Stomach (tissue), 4 donors: ENCODE measurements at regions not wholly inside any gene's neighbourhood (a gene's known extent, or its start where the extent isn't known, plus 50 kb on each side); places are given as distances from the start of the nearest gene placed in this dataset.

ENCODE experiments used
- EP300 ChIP-seq: sonication (generic); formaldehyde crosslinking; IDR thresholded peaks from one replicate; pipeline ENCODE4 v1.6.1; 2017; ENCODE audit warnings: antibody characterized with exemption
- POLR2A ChIP-seq, 4 donors: fragments of 450-650 bp; IDR thresholded peaks; one replicate each; pipeline ENCODE4 v1.6.1; 2016; ENCODE audit warnings: antibody characterized with exemption in 4 of 4, control low read depth in 2 of 4, mild to moderate bottlenecking in 1 of 4, moderate library complexity in 1 of 4
- POLR2AphosphoS5 ChIP-seq, 3 donors: sonication (generic); formaldehyde crosslinking; IDR thresholded peaks; one replicate each; pipeline ENCODE4 v1.6.1; 2016; ENCODE audit warnings: antibody characterized with exemption in 3 of 3
- TF ChIP-seq, protein P1 (sequence below), 7 experiments: fragments of 450-650 bp in 4 of 7; fragments of 200-600 bp in 3 of 7; sonication (generic) in 3 of 7; IDR thresholded peaks; one replicate each; pipeline ENCODE4 v1.5.1; 2016 to 2019; ENCODE audit warnings: antibody characterized with exemption in 7 of 7, control low read depth in 2 of 7, mild to moderate bottlenecking in 1 of 7

DNA sequence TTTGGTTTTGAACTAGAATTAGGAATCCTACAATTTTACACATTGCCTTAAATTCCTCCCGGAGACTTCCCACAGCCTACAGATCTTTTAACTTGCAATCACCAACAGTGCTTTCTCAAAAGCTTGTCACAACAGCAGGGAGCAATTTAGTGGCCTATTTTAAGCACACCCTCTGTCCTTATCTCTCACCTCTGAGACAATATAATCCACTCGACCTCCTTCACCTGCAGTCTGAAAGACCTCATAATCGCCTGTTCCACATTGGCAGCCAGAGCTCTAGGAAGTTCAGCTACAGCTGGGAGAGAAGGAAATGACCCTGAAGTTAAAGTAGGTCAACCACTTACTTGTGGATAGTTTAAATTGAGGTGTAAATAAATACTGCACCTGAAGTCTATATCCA lies 249.7 kb upstream of the DLGAP1 start:
- TF ChIP-seq, protein P1, sequence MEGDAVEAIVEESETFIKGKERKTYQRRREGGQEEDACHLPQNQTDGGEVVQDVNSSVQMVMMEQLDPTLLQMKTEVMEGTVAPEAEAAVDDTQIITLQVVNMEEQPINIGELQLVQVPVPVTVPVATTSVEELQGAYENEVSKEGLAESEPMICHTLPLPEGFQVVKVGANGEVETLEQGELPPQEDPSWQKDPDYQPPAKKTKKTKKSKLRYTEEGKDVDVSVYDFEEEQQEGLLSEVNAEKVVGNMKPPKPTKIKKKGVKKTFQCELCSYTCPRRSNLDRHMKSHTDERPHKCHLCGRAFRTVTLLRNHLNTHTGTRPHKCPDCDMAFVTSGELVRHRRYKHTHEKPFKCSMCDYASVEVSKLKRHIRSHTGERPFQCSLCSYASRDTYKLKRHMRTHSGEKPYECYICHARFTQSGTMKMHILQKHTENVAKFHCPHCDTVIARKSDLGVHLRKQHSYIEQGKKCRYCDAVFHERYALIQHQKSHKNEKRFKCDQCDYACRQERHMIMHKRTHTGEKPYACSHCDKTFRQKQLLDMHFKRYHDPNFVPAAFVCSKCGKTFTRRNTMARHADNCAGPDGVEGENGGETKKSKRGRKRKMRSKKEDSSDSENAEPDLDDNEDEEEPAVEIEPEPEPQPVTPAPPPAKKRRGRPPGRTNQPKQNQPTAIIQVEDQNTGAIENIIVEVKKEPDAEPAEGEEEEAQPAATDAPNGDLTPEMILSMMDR (IDR thresholded peaks at IDR 0.05), result no peak
- TF ChIP-seq POLR2AphosphoS5 (IDR thresholded peaks at IDR 0.05) (no peak), POLR2A (IDR thresholded peaks at IDR 0.05) (no peak), EP300 (no peak)
